Adrenal gland (tissue), 9 donors: ENCODE measurements at regions not wholly inside any gene's neighbourhood (a gene's known extent, or its start where the extent isn't known, plus 50 kb on each side); places are given as distances from the start of the nearest gene placed in this dataset.

Source experiments
- DNase-seq, 7 donors: peaks; one replicate each; pipeline ENCODE4 v3.0.0-alpha.2; 2019 to 2020
- H3K27ac ChIP-seq, 5 donors: fragments of 200-600 bp; sonication (generic) in 4 of 5; 1 replicate in 3 of 5; 2 replicates in 2 of 5; pipeline versions ENCODE4 v1.5.1 to v1.8.0; 2016 to 2020; ENCODE audit warnings: mild to moderate bottlenecking in 1 of 5
- H3K27me3 ChIP-seq: fragments of 200-600 bp; 2 replicates; pipeline ENCODE4 v1.8.0; 2021
- H3K36me3 ChIP-seq, 2 donors: fragments of 200-600 bp; replicated peaks in 1 of 2; 1 replicate in 1 of 2; 2 replicates in 1 of 2; pipeline versions ENCODE4 v1.5.1 to v1.8.0; 2018 to 2022
- H3K4me1 ChIP-seq, 2 donors: fragments of 200-600 bp; replicated peaks in 1 of 2; 1 replicate in 1 of 2; 2 replicates in 1 of 2; pipeline versions ENCODE4 v1.5.1 to v1.8.0; 2018 to 2021
- H3K4me3 ChIP-seq, 4 donors: fragments of 200-600 bp; sonication (generic) in 3 of 4; one replicate each; pipeline ENCODE4 v1.5.1; 2016 to 2018
- H3K9me3 ChIP-seq, 3 donors: fragments of 200-600 bp; sonication (generic) in 1 of 3; replicated peaks in 1 of 3; 1 replicate in 2 of 3; 2 replicates in 1 of 3; pipeline versions ENCODE4 v1.5.1 to v1.8.0; 2016 to 2021
- CTCF ChIP-seq, 6 experiments: fragments of 450-650 bp in 4 of 6; fragments of 200-600 bp in 2 of 6; sonication (generic) in 1 of 6; IDR thresholded peaks; 1 replicate in 5 of 6; 2 replicates in 1 of 6; pipeline versions ENCODE4 v1.5.1 to v1.8.0; 2016 to 2021; ENCODE audit warnings: antibody characterized with exemption in 6 of 6, mild to moderate bottlenecking in 2 of 6, moderate library complexity in 1 of 6
- POLR2A ChIP-seq, 2 donors: fragments of 450-650 bp; IDR thresholded peaks; one replicate each; pipeline ENCODE4 v1.6.1; 2017; ENCODE audit warnings: antibody characterized with exemption in 2 of 2, mild to moderate bottlenecking in 2 of 2, moderate library complexity in 1 of 2
- WGBS, 4 donors: extraction: QIAGEN DNeasy Blood & Tissue Kit in 2 of 4; methylation state at CpG; one replicate each; pipeline versions ENCODE4 v1.1.5 to v1.1.7; 2013 to 2017; 5-methylcytosine and 5-hydroxymethylcytosine counted together
- intact Hi-C, 2 donors: fragments of 100-400 bp; cut with DNase I; formaldehyde crosslinking; loops; one replicate each; pipeline versions ENCODE4 v1.14.1 to v1.15.0; 2022 to 2023
- donor health status: healthy with polysubstance abuse.
- donor health status: Bipolar disorder and iron deficiency.
- donor health status: DM: yes; HTN: yes; CAD: no.
- donor health status: DM: no; HTN: no; CAD: no.
- donor health status: DM: no; HTN: no; CAD: no.

DNA sequence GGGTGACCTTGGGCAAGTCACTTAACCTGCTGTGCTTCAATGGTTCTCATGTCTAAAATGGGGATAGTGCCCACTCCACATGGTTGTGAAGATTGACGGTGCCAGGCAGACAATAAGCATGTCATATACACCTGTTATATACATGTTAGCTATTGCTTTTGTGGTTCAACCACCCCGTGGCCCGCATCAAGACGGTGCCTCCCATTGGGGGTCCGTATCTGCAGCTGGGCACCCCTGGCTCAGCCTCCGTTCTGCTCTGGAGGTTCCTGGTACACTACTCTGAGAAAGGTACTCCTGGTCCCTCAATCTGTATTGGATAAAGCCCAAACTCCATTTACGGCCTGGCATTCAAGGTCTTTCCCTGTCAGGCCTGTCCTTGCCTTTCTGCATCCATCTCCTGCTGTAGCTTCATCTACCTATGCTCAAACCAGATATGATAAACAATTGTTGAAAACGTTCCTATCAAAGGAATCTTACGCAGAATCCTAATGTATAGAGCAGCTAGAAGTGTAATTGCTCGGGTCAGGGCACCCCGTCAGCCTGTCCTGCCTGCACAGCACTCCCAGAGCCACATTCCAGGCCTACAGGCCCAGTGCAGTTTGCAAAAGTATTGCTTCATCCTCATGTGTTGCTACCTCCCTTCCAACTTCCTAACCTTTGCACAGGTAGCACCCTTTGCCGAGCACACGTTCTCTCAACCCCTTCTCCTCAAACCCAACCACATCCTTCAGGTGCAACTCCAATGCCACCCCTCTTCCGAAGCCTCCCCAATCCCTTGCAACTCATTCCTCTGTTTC lies 194.9 kb downstream of the BCR start:
- TF ChIP-seq POLR2A (IDR thresholded peaks at IDR 0.05) = no peak
- no peak for TF ChIP-seq CTCF (IDR thresholded peaks at IDR 0.05)
- Histone ChIP-seq H3K4me1 (no peaks in the 10 kb centered on the region), H3K9me3 (no peaks in the 10 kb centered on the region), H3K36me3 (no peaks in the 10 kb centered on the region), H3K27me3 (no peaks in the 10 kb centered on the region), H3K27ac (no peak overlapping the region), H3K4me3 (no peak overlapping the region)
- no peak for DNase-seq
- WGBS, 4 donors = 69 to 76% (median 69%) methylated on average over 14 of the region's 14 CpGs
- intact Hi-C loops = no loop called here

DNA sequence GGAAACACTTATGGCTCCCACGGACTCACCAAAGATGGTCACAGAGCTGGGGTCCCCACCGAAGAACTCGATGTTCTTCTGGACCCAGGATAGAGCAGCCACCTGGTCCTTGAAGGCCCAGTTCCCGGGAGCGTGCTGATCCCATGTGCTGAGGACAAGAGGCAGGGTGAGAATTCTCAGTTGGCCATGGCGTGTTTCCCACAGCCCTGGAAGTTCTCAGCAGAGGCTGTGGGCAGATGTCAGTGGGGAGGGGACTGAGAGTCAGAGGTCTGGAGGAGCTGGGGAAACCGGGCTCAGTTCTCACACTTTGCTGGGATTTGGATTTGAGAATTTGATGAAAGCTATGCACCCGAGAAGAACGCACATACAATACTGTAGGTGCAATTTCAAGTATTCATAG lies 193.3 kb downstream of the BCR start:
- WGBS, 4 donors = 85 to 97% (median 89%) methylated on average over 7 to 9 of the region's 9 CpGs
- TF ChIP-seq POLR2A (IDR thresholded peaks at IDR 0.05) (no peak), CTCF (IDR thresholded peaks at IDR 0.05) (no peak)
- intact Hi-C loops = no loop called here
- H3K27me3 ChIP-seq = no peaks in the 10 kb centered on the region
- peak in 1 of 7 donors; percentile 14 for DNase-seq
- H3K9me3 ChIP-seq = no peaks in the 10 kb centered on the region
- H3K4me1 ChIP-seq = no peaks in the 10 kb centered on the region
- H3K27ac ChIP-seq = no peak overlapping the region
- no peak overlapping the region for H3K4me3 ChIP-seq
- no peaks in the 10 kb centered on the region for H3K36me3 ChIP-seq

- intact Hi-C loops = no loop called here
- no peaks in the 10 kb centered on the region for H3K9me3 ChIP-seq
- no peak overlapping the region for H3K27ac ChIP-seq
- H3K27me3 ChIP-seq = no peaks in the 10 kb centered on the region
- H3K4me3 ChIP-seq = no peak overlapping the region
- DNase-seq = no peak
- no peaks in the 10 kb centered on the region for H3K4me1 ChIP-seq
- 72 to 80% (median 77%) methylated on average over 8 of the region's 8 CpGs for WGBS, 4 donors
- no peaks in the 10 kb centered on the region for H3K36me3 ChIP-seq
- TF ChIP-seq CTCF (IDR thresholded peaks at IDR 0.05) = no peak
- TF ChIP-seq POLR2A (IDR thresholded peaks at IDR 0.05) = no peak
Observed at GRCh38 chr22:23370251-23370650, 189.9 kb downstream of the BCR start.

- intact Hi-C loops = no loop called here
- 81 to 86% (median 85%) methylated on average over 5 of the region's 5 CpGs for WGBS, 4 donors
- H3K4me3 ChIP-seq = no peak overlapping the region
- H3K27ac ChIP-seq = no peak overlapping the region
- H3K9me3 ChIP-seq = no peaks in the 10 kb centered on the region
- H3K27me3 ChIP-seq = no peaks in the 10 kb centered on the region
- no peak for TF ChIP-seq CTCF (IDR thresholded peaks at IDR 0.05)
- no peak for TF ChIP-seq POLR2A (IDR thresholded peaks at IDR 0.05)
- H3K36me3 ChIP-seq = no peaks in the 10 kb centered on the region
- DNase-seq = no peak
- no peaks in the 10 kb centered on the region for H3K4me1 ChIP-seq
Observed at GRCh38 chr22:23369054-23369685, 188.9 kb downstream of the BCR start.
